ENCODE measurements at regions not wholly inside any gene's neighbourhood (a gene's known extent, or its start where the extent isn't known, plus 50 kb on each side); places are given as distances from the start of the nearest gene placed in this dataset.
"Not testable (repeated sequence)": the region's sequence is repeated elsewhere in the genome, so short reads cannot be mapped to it uniquely, and the experiment has no call there.

DNA sequence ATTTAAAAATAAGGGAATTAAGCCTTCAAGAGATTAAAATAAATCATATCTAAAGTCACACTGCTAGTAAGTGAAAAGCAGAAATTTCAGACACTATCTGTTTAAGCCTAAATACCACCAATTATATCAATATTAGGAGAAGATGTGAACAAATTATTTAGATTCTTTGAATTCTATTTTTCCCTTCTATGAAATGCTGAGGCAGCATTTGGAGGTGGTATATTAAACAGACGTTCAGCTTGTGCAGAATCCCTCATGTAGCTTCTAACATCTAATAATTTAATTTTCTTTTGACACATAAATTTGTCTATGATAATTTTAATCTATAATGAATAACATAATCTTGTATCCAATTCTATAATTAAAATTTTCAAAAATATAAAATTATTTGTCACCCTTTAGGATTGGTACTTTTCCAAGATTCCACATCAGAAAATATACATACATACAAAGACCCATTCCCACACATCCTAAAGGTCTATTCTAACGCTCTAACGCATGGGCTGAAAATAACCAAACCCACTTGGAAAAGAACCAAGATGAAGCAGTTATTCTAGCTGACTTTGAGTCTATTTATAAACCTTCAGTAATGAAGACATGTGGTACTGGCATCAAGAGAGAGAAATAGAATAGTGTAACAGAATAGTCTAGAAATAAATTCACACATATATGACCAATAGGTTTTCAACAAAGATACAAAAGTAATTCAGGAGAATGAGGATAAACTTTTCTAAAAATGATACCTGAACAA lies 751.8 kb downstream of the GALC start:
- H3K4me3 ChIP-seq (ENCODE audit: low read depth, low read length), result no peak overlapping the region
- no peaks in the 10 kb centered on the region for H3K9me3 ChIP-seq (ENCODE audit: control insufficient read depth, insufficient read depth, low read length)
- no peaks in the 10 kb centered on the region for H3K27me3 ChIP-seq (ENCODE audit: control insufficient read depth, insufficient read depth, low read length)
- TF ChIP-seq CTCF (IDR thresholded peaks at IDR 0.05; ENCODE audit: low read depth, low read length), result no peak
- H3K27ac ChIP-seq (ENCODE audit: low read depth, low read length), result no peak overlapping the region
- POLR2A ChIA-PET, result no interaction called here
- CTCF ChIA-PET, result no interaction called here
- no peak for DNase-seq (ENCODE audit: low read depth, low spot score)

- CTCF ChIA-PET; H3K4me3 ChIP-seq (ENCODE audit: low read depth, low read length); H3K9me3 ChIP-seq (ENCODE audit: control insufficient read depth, insufficient read depth, low read length); DNase-seq (ENCODE audit: low read depth, low spot score); H3K27ac ChIP-seq (ENCODE audit: low read depth, low read length); POLR2A ChIA-PET; H3K27me3 ChIP-seq (ENCODE audit: control insufficient read depth, insufficient read depth, low read length): not testable (repeated sequence)
Observed at GRCh38 chr14:87240319-87240718, 752.7 kb downstream of the GALC start.

- Histone ChIP-seq H3K27ac (ENCODE audit: low read depth, low read length) (no peak overlapping the region), H3K4me3 (ENCODE audit: low read depth, low read length) (no peak overlapping the region), H3K9me3 (ENCODE audit: control insufficient read depth, insufficient read depth, low read length) (peaks cover 6% of the 10 kb centered on the region; the same call in 1 of the 2 replicates), H3K27me3 (ENCODE audit: control insufficient read depth, insufficient read depth, low read length) (no peaks in the 10 kb centered on the region)
- no peak for DNase-seq (ENCODE audit: low read depth, low spot score)
- POLR2A ChIA-PET, result no interaction called here
- TF ChIP-seq CTCF (IDR thresholded peaks at IDR 0.05; ENCODE audit: low read depth, low read length), result no peak
- CTCF ChIA-PET, result no interaction called here
Observed at GRCh38 chr14:87233806-87234384, 759.1 kb downstream of the GALC start.

DNA sequence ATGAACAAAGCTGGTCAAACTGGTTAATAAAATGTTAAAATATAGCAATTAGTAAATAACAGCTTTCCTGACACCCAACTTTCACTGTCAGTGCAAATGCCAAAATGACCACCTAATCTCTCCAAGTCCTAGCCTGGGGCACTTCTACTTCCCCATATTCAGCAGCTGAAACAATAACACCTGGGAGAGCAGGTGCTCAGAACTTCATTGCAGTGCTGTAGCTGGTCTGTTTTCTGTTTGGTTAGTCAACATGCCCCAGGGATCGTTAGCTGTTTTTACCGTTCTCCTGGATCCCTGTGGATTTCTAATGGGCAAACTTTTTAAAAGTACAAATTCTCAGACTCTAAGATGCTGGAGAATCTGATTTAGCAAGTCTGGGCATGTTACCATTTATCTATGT lies 759.7 kb downstream of the GALC start:
- H3K27me3 ChIP-seq (ENCODE audit: control insufficient read depth, insufficient read depth, low read length), result no peaks in the 10 kb centered on the region
- no peak overlapping the region for H3K4me3 ChIP-seq (ENCODE audit: low read depth, low read length)
- CTCF ChIA-PET, result no interaction called here
- TF ChIP-seq CTCF (IDR thresholded peaks at IDR 0.05; ENCODE audit: low read depth, low read length), result no peak
- no peak overlapping the region for H3K27ac ChIP-seq (ENCODE audit: low read depth, low read length)
- no peak for DNase-seq (ENCODE audit: low read depth, low spot score)
- peaks cover 6% of the 10 kb centered on the region; the same call in 1 of the 2 replicates for H3K9me3 ChIP-seq (ENCODE audit: control insufficient read depth, insufficient read depth, low read length)
- POLR2A ChIA-PET, result no interaction called here

DNA sequence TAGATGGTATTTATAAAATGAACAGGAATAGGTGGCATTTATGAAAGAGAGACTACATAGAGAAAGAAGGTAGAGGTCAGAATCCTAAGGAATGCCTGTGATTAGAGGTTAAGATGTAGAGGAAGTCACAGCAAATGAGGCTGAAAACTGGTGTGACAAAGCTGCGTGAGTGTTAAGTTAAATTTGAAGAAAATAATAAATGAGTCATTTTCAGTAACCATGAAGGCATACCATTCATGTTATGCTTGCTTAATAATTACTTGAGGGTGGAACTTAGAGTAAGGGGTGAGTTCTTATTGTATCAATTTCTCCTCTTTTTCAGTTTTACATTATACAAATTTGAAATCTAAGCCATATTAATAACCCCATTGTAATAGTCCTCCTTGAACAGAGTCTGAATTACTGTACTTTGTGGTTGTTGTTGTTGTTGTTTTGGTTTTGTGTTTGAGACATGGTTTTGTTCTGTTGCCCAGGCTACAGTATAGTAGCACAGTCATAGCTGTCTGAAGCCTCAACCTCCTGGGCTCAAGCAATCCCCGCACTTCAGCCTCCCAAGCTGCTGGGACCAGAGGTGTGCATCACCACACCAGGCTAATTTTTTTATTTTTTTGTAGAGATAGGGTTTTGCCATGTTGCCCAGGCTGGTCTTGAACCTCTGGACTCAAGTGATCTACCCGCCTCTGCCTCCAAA lies 761.5 kb downstream of the GALC start:
- ChIA-PET CTCF (interaction anchor here (0.6 kb wide), 1 partner anchor 159 kb away, joined by 3 read pairs; no protein-coding TSS in a partner anchor), POLR2A (no interaction called here)
- Histone ChIP-seq H3K27me3 (ENCODE audit: control insufficient read depth, insufficient read depth, low read length) (no peaks in the 10 kb centered on the region), H3K27ac (ENCODE audit: low read depth, low read length) (no peak overlapping the region), H3K4me3 (ENCODE audit: low read depth, low read length) (no peak overlapping the region), H3K9me3 (ENCODE audit: control insufficient read depth, insufficient read depth, low read length) (peaks cover 6% of the 10 kb centered on the region; the same call in 1 of the 2 replicates)
- no peak for DNase-seq (ENCODE audit: low read depth, low spot score)
- TF ChIP-seq CTCF (IDR thresholded peaks at IDR 0.05; ENCODE audit: low read depth, low read length), result no peak

Measured in AG04450 (cell line).